Midbrain (tissue), 1 donor: ENCODE measurements at regions not wholly inside any gene's neighbourhood (a gene's known extent, or its start where the extent isn't known, plus 50 kb on each side); places are given as distances from the start of the nearest gene placed in this dataset.

Source experiments
- DNase-seq: peaks from one replicate; lab custom pipeline; 2025; lab: John Stamatoyannopoulos, UW

GRCh38 chr13:48891586-48891985 is 84.1 kb upstream of the FNDC3A start:
- DNase-seq = no peak

GRCh38 chr13:48892053-48892687 is 83.5 kb upstream of the FNDC3A start:
- no peak for DNase-seq

GRCh38 chr13:48892688-48893075 is 83.0 kb upstream of the FNDC3A start:
- DNase-seq = no peak

- no peak for DNase-seq
Measured at GRCh38 chr13:48896312-48896711, 79.4 kb upstream of the FNDC3A start.

- no peak for DNase-seq
Measured at GRCh38 chr13:48901781-48902180, 73.9 kb upstream of the FNDC3A start.

- DNase-seq = no peak
Measured at GRCh38 chr13:48902368-48902767, 73.3 kb upstream of the FNDC3A start.

DNA sequence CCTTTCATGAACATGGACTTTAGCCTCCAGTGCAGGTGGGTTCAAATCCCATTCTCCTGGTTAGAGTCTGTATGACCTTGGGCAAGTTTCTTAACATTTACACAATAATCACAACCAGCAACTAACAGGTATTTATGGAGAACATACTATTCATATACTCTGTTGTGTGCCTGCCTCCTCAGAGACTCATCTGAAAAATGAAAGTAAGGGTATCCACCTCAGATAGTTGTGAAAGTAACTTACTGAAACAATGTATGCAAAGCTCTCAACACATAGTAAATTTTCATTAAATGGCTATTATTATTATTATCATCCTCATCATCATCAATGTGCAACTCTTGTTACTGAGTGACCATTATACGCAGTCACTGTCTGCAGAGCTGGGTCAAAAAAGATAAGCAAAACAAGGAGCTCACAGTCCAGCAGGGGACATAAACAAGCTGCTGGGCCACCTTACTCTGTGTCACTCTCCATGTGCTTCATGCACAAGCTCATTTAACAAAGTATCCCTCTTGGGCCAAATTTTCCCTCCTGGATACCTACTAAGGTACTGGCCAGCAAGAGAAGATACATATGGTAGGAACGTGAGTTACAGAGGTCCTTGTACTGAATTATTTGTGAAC is 70.9 kb upstream of the FNDC3A start:
- no peak for DNase-seq

DNA sequence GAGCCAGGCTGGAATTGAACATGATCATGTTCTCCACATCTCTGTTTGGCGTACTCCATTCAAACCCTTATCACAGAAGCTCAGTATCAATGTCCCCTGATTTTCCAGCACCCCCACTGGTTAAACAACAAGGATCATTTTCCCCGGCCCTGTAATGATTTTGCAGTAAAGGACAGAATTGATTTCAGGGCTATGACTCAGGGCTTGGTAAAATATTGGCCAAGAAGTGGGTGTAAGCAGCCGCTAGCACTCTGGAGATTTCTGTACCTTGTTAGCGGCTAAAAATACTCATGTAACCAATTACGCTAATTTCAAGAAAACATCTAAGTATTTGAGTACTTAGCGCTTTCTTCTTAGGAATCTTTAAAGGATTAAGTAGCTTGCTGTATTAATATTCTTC is 69.5 kb upstream of the FNDC3A start:
- no peak for DNase-seq

DNA sequence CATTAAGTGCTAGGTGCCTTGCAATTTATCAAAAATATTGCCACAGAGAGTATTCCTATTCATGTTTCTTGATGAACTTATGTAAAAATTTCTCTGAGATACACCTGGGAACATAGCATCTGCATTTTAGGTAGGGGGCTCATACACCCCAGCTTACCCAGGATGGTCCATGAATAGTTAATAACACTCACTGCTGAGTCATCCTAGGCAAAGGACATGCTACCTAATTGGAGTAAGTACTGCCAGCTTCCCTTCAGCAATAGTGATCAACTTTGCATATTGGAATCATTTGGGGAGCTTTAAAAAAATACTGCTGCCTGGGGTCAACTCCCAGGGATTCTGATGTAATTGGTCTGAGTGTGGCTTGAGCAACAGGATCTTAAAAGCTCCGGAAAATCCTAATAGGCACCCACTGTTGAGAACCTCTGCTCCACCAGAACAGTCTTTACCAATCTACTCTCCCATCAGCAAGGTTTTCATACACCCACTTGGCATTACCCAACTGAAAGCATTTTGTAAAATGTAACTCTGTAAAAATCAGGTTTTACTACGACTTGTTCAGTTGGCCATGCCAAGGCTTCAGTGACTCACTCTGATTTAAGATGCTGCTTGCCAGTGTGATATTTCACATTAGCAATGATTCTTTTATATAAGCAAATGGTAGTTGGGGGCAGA is 67.2 kb upstream of the FNDC3A start:
- DNase-seq = no peak

DNA sequence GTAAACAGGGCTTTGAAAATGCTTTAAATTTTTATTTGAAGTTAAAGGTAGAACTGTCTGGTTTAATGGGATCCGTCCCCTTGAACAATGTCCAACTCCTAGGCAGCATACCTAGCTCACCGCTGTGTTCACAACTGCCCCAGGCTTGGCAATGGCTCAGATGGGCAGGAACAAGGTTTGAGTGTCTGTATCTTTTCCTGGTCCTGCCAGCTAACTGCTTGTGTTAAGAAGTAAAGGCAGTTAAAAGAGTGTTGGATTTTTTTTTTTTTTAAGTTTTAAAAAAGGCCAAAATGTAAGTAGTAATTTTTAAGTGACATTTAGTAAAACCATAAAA is 66.7 kb upstream of the FNDC3A start:
- no peak for DNase-seq

GRCh38 chr13:48910686-48911085 is 65.0 kb upstream of the FNDC3A start:
- DNase-seq = no peak

DNA sequence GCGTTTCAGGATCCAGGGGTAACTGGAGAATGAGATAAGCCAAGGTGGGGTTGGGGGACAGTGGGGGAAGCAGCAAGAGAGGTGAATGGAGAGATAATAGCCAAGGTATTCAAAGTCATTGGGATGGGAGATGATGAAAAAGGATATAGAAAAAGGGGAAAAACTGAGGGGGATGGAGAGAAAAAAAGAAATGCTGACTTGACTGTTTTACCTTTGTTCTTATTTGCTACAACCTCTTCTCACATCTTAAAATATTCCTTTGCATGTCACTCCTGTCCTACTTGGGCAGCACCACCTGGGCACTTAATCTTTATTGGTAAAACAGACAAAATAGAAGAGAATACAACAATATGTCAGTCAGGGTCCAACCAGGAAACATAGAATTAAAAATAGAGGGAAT is 56.0 kb upstream of the FNDC3A start:
- no peak for DNase-seq

GRCh38 chr13:48920730-48921129 is 55.0 kb upstream of the FNDC3A start:
- DNase-seq = no peak

DNA sequence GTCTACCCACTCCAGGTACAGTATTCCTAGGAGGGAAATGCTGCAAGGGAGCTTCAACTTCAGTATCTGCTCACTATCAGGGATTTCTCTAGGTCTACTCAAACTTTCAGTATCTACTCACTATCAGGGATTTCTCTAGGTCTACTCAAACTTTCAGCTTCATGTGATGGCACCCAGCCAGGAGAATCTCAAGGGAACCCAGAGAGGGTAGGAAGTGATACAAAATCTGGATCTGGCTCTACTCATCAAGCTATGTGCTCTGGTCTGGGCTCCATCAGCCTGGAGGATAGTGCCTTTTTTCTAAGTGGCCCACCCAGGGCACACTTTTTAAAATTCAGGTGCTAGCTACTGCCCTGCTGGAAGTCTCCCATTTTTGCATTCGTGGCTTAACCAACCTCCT is 52.3 kb upstream of the FNDC3A start:
- no peak for DNase-seq

DNA sequence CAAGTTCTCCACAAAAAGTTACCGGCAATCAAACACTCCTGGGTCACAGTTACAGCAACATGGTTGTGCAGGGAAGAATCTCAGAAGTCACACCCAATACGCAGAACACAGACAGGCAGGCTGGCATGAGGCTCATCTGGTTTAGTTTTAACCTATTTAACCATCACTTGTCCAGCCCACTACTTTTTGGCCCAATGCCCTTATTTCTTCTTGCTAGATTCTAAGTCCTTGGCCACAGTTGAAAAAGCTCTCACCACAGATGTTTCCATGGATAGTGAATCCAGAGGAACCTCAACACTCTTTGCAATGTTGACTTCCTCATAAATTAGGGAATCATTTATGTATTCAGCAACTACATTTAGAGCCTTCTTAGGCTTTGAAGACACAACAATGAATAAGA is 50.7 kb upstream of the FNDC3A start:
- DNase-seq = no peak
